ENCODE measurements at regions not wholly inside any gene's neighbourhood (a gene's known extent, or its start where the extent isn't known, plus 50 kb on each side); places are given as distances from the start of the nearest gene placed in this dataset.

GRCh38 chr6:99813565-99813964 lies 180.5 kb downstream of the MCHR2 start:
- TF ChIP-seq SPI1 (IDR thresholded peaks at IDR 0.05; ENCODE audit: borderline replicate concordance, low read depth) (no peak), CTCF (IDR thresholded peaks at IDR 0.05; ENCODE audit: insufficient read depth, low read length) (no peak), REST (IDR thresholded peaks at IDR 0.05; ENCODE audit: insufficient replicate concordance, low read depth) (no peak), POLR2AphosphoS5 (IDR thresholded peaks at IDR 0.05; ENCODE audit: low read depth) (no peak)

Measured in HL-60 (cell line).